ENCODE measurements at regions not wholly inside any gene's neighbourhood (a gene's known extent, or its start where the extent isn't known, plus 50 kb on each side); places are given as distances from the start of the nearest gene placed in this dataset.
"Not testable (repeated sequence)": the region's sequence is repeated elsewhere in the genome, so short reads cannot be mapped to it uniquely, and the experiment has no call there.

DNA sequence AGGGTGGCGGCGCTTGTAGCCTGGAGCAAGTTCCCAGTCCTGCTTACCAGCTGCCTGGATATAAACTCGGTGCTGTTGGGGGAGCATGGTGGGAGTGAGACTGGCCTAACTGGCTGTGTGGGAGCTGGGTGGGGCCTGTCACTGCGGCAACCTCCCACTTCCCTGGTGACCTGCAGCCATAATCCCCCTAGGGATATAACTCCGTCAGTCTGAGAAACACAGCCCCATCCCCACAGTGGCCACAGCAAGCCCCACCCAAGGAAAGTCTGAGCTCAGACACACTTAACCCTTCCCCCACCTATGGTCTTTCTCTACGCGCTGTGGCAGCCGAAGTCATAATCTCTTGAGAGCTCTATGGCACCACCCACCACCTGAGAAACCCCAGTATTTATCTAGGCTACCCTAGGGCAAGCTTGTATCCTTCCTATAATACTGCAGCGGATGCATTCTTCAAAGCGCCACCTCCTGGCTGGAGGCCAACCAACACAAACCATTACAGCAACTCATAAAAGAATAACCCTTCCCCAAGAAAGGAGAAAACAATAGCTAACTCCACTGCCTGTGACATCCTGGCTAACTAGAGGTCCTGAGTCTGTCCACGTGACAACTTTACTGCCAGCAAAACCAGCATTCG lies 57.4 kb downstream of the ZNF648 start:
- DNase-seq: peak in 1 of 2 donors; percentile 18
- peak; percentile 20 for ATAC-seq
- intact Hi-C loops (cut with DNase I, micrococcal nuclease): no loop called here

DNA sequence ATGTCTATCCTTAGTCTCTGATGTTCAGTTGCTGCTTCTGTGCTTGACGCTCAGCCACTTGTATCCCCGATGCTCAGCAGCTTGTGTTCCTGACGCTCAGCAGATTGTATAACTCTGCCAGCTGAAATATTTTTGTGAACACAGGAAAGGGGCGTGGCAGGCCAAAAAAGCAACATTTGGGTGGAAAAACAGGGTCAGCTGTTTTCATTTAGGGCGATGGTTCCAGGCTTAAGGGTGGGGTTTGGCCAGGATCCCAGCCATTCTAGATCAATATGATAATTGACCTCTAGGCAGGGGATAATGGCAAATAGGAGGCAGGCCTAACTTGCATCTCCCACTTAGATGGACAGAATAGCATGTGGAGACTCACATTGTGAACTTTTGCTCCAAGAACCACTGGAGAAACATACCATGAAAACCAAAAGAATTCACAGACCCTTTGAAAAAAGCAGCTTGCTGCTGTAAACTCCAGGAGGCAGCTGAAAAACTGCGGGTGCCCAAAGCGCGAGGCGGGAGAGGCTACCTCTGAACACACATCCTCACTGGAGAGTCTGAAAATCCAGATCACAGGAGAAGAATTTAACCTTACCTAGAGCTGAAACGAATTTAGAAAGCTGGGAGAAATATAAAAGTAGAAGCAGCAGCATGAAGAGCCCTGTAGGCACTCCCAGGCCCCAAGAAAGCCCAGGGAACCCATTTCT lies 58.3 kb downstream of the ZNF648 start:
- intact Hi-C loops (cut with DNase I, micrococcal nuclease): no loop called here
- DNase-seq: peak in 1 of 2 donors; percentile 3
- no peak for ATAC-seq

DNA sequence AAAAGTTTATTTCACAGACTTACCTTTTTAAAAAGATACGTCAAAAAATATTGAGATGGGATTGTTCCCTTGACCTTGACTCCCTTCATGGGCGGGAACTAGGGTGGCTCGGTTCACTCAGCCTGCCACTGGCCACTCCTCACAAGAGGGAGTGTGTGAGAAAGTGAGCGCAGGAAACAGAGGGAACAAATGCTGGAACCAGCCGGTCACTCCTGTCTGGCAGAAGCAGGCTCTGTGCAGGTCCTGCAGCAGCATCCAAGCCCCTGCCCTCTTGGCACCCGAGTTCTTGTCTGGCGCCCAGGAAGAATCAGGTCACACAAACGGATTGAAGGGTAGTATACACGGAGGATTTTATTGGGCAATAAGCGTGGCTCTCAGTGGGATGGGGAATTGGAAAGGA lies 58.9 kb downstream of the ZNF648 start:
- DNase-seq: no peak
- no peak for ATAC-seq
- intact Hi-C loops (cut with DNase I, micrococcal nuclease): no loop called here

DNA sequence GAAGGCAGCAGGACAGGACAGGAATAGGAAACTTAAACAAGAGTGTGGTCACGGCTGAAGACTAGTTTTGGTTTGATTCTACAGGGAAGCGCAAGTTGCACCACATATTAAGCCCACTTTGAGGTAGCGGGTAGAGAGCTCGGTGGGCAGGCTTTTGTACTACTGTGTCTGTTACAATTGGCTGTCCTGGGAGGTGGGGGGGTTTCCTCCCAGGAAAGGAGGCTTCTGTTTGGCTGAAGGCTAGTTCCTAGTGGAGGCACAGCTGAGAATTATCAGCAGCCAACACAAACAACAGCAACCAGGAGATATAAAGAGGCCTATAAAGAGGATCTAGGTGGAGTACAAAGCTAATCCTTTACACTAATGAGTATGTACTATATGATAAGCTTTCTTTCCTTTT lies 62.7 kb downstream of the ZNF648 start:
- intact Hi-C loops (cut with DNase I, micrococcal nuclease): no loop called here
- no peak for ATAC-seq
- DNase-seq: no peak

DNA sequence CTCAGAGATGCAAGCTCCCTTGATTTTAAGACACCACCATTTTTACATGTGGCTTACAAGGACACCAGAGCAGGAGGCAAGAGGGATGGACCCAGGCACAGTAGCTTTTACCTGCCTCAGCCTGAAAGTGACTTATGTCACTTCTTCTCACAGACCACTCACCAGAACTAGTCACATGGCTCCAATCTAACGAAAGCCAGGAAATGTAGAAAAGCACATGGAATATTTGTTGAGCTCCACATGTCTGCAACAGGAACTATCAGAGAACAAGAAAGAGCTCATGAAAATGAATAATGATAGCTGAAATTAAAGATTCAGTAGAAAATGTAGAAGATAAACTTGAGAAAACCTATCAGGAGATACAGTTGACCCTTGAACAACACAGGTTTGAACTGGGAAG lies 69.4 kb downstream of the ZNF648 start:
- intact Hi-C loops (cut with DNase I, micrococcal nuclease): no loop called here
- ATAC-seq: no peak
- no peak for DNase-seq

DNA sequence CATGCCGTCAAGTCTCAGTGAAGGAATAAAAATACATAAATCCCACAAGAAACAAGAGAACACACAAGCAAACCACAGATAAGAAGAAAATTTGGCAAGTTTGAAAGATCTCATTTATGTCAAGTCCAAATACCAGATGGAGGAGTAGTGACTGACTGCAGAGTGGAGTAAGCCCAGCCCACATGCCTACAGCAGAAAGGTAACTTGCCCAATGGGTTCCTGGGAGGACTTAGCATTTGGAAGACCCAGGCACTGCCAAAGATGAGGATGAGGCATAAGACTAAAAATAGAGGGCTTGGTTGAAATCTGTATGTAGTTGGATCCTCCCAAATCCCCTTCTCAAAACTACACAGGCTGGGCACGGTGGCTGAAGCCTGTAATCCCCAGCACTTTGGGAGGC lies 70.8 kb downstream of the ZNF648 start:
- intact Hi-C loops (cut with DNase I, micrococcal nuclease): no loop called here
- DNase-seq (no peak), ATAC-seq (no peak)

DNA sequence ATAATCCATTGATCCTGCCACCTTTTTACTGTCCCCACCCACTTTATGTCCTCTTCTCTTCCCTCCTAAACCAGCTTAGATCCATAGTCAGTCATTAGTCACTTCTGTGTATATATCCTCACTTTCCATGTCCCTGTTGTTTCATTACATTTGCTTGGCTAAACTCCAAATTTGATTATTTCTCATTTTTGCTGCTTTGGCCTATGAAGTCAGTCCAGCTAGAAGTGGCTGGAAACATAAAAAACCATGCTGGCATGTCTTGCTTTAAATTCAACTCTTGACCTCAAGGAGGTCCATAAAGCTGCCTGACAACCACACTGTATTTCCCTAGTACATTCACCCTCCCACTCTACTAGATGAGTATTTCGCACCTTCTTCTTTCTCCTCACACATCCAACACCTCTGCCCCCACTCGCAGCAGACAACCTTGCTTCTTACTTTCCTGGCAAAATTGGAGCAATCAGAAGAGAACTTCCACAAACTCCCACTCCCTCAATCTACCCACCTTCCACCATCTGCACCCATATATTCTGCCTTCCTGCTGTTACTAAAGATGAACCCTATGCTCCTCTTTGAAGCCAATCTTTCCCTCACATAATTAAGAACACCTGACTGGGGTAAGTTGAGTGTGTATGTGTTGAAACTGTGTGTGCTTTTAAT lies 72.1 kb downstream of the ZNF648 start:
- ATAC-seq (no peak), DNase-seq (no peak)
- intact Hi-C loops (cut with DNase I, micrococcal nuclease): no loop called here

DNA sequence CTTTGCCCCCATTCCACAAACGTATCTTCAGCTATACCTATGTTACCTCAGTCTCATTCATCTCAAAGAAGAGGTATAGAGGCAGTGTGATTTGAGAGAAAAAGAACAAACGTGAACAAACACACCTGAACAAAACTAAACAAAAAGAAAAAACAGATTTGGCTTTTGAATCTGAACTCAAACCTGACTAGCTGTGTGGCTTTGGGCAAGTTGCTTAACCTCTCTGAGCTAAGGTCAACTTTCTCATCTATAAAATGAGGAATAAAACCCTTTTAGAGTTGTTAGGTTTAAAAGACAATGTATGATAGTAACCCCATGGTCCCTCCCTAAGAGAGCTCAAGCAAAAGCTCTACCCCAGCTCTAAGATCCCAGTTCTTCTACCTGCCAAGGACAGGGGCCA lies 73.5 kb downstream of the ZNF648 start:
- ATAC-seq (no peak), DNase-seq (no peak)
- intact Hi-C loops (cut with DNase I, micrococcal nuclease): no loop called here

DNA sequence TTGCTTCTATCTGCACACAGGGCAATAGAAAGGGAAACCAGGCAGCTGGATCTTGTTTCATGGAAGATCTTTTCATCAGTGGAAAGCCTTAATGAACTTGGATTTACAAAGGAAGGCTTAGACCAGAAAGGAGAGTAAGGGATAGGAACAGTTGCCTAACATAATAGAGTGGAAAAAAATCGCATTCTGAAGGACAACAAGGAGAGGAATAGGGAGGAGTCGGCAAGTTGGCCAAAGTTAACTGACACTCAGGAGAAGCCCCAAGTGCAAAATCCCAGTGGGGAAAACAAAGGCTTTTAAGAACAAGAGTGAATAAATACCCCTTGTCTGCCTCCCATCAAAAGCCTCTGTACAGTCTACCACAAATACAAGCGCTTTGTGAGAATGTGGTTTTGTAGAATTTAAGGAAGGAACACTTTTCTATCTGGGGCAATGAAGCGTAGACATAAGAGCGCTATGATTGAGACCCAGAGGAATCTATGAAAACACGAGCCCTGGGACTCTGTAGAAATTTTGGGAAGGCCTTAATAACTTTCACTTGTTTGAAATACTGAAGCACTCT lies 74.1 kb downstream of the ZNF648 start:
- ATAC-seq (no peak), DNase-seq (no peak)
- intact Hi-C loops (cut with DNase I, micrococcal nuclease): no loop called here

DNA sequence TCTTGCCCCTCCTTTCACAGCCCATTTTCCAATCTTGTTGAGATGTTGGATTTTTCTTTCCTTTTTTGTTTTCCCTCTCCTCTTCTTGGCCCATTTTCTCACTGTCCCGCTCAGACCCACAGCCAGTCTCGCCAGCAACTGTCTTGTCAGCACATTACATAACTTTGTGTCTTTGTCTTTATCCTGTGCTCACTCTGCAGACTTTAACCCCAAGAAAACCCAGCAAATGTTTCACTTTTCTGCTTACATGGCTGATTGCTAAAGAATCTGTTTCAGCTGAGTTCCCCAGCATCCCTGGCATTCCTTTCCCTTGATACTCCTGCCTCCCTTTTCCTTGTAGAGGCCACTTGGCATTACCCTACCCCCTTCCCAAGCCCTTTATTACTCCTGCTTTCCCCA lies 74.6 kb downstream of the ZNF648 start:
- no peak for ATAC-seq
- intact Hi-C loops (cut with DNase I, micrococcal nuclease): no loop called here
- DNase-seq: no peak

DNA sequence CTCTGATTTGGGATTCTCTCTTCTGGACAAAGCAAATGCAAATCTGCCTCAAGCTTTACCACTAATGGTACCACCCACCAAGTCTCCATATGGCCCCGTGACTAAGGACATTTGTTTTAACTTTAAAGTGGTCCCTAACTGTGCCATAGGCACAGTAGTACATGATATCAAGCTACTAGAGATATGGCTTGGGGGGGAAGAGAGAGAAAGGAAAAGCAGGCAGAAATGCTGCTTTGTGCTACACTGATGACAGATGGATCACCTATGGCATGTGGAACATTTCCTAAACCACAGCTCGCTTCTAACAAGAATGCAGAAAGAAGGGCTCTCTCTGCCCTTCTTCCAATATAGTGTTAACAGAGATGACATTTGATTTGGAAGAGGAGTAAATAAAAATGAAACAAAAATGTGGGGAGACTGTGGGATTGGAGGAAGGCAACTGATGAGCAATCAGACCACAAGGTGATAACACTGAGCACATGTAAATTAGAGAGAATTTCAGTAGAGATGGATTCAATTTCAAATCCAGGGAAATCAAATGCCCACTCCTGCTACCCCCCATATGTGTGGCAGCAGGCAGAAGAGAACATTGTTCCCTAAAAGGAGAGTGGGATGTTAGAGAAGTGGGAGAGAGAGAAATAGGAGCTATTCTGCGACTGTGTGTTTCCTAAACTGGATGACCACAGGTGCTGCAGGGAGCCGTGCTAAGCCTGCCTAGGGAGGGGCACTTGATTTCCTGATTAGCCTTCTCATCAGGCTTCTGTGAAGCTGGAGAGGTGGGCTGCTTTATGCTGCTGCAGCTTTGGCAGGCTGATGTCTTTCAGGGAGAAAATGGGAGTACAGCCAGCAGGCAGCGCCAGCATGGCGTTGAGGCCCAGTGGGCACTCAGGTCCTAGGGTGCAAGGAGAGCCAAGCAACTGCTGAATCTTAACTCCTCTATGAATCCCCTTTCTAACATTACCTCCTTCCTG lies 75.3 kb downstream of the ZNF648 start:
- ATAC-seq: no peak
- intact Hi-C loops (cut with DNase I, micrococcal nuclease): no loop called here
- no peak for DNase-seq

DNA sequence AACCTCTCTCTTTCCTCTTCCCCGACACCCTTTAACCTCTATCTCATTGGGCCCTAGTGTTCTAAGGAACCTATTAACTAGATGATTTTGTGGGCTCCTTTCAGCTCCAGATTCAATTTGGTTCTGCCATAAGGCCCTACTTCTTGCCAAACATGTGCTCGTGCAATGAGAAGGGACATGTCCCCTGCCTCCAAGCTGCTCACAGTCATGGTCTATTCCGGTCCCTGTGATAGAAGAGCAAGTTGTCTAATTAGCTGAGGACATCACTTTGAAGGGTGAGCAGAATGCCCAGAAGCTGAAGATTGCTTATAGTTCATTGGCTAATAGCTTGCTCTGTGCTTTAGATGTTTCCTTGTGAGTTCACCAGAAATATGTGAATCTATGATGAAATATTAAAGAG lies 76.2 kb downstream of the ZNF648 start:
- intact Hi-C loops (cut with DNase I, micrococcal nuclease): no loop called here
- DNase-seq: no peak
- ATAC-seq: no peak

DNA sequence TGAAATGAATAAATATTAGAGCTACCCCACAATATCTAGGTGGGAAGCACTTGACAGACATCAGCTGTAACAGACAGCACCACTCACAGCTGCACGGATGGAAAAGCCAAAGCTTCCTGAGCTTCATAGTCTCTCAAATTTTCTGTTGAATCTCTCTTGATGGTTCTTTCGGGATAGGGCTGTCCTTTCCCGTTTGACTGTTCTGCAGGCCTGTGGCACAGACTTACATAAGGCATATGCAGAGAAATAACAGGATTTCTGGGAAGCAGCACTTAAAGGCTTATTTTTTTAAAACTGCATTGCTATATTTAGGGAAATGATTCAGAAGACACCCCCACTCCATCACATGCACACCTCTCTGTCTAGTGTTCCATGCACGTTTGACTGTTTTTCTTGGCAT lies 77.5 kb downstream of the ZNF648 start:
- DNase-seq: no peak

DNA sequence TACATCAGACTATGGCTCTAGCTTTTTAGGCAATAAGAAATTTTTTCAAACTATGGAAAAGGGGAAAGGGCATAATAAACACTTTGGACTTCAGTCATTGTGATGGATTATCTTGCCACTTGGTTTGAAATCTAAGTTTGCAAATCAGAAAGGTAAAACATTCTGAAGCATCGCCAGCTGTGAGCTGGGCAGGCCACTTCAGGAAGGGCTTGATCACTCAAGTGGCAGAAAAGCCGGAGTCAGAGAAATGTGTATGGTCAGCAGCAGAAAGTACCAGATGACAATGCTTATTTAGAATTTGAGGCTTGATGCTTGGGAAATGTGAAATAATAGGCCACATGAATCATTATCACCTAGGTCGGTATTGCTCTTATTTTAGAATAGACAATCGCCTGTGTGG lies 79.7 kb downstream of the ZNF648 start:
- ATAC-seq: no peak
- no peak for DNase-seq
- intact Hi-C loops (cut with DNase I, micrococcal nuclease): no loop called here

More for the DNA sequence above, 77.5 kb downstream of the ZNF648 start:
- no peak for ATAC-seq
- intact Hi-C loops (cut with DNase I, micrococcal nuclease): no loop called here

DNA sequence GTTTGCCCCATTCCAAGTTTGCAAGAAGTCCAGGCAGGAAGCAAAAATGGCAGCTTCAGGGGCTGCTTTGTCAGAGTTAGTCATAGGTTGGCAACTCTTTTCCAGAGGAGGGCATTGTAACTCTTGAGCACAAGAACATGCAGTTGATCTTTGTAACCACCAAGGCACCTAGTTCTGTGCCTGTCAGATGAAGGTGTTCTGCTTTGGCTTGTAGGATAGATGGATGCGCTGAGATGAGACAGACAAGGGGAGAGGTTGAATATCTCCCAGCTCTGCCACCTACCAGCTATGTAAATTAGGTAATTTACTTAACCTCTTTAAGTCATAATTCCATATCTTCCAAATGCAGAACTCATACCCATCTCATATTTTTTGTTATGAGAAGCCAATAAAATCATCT lies 89.3 kb downstream of the ZNF648 start:
- DNase-seq (no peak), ATAC-seq (no peak)
- intact Hi-C loops (cut with DNase I, micrococcal nuclease): no loop called here

DNA sequence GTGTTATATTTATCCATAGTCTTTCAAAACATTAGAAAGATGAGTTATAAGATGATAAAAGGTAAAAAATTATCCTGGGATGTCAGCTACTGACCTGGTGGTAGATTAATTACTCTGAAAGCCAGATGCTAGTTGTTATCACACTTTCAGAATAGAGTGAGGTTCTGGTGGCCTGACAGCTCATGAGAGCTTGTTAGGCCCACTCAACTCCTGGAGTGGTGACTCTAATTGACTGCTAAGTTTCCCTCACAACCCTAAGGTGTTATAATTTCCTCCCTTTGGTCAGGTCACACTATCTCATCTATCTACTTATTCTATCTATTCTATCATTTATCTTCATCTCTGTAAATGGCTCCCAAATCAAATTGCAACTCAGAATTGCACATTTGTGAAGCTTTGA lies 90.1 kb downstream of the ZNF648 start:
- ATAC-seq (no peak), DNase-seq (no peak)
- intact Hi-C loops (cut with DNase I, micrococcal nuclease): no loop called here

DNA sequence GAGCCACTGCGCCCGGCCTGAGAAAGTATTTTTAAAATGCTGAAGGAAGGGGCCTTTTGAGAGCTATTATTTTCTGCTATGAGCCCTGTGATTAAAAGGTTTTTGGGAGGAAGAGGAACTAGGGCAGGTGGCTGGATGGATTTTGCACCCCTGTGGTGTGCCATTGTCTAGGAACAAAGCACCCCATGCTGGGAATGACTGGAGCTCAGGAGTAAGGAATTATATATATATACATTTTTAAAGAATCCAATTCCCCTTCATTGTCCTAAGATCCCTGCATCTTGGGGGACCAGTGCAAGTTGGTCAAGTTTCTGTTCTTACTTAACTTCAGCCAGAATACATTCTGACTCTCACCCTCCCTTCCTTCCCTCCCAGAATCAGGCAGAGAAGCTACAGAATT lies 91.6 kb downstream of the ZNF648 start:
- intact Hi-C loops (cut with DNase I, micrococcal nuclease): no loop called here
- DNase-seq (no peak), ATAC-seq (no peak)

DNA sequence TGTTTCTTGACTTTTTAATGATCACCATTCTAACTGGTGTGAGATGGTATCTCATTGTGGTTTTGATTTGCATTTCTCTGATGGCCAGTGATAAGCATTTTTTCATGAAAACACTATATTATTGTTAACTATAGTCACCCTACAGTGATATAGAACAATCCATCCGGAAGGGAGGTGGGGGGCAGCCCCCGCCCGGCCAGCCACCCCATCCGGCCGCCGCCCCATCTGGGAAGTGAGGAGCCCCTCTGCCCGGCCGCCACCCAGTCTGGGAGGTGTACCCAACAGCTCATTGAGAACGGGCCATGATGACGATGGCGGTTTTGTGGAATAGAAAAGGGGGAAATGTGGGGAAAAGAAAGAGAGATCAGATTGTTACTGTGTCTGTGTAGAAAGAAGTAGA lies 106.8 kb downstream of the ZNF648 start:
- intact Hi-C loops (cut with DNase I, micrococcal nuclease); ATAC-seq; DNase-seq: not testable (repeated sequence)

DNA sequence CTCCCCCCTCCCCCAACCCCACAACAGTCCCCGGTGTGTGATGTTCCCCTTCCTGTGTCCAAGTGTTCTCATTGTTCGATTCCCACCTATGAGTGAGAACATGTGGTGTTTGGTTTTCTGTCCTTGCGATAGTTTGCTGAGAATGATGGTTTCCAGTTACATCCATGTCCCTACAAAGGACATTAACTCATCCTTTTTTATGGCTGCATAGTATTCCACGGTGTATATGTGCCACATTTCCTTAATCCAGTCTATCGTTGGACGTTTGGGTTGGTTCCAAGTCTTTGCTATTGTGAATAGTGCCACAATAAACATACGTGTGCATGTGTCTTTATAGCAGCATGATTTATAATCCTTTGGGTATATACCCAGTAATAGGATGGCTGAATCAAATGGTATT lies 107.3 kb downstream of the ZNF648 start:
- DNase-seq; ATAC-seq; intact Hi-C loops (cut with DNase I, micrococcal nuclease): not testable (repeated sequence)

Measured in left colon (tissue), 2 donors.